IPS-20b (cell line): ENCODE measurements at regions not wholly inside any gene's neighbourhood (a gene's known extent, or its start where the extent isn't known, plus 50 kb on each side); places are given as distances from the start of the nearest gene placed in this dataset.

Experiments
- H3K27ac ChIP-seq: one replicate; pipeline ENCODE4 v1.5.1; 2013; ENCODE audit warnings: low read length
- H3K27me3 ChIP-seq: 2 replicates; pipeline ENCODE4 v1.6.1; 2013; ENCODE audit warnings: mild to moderate bottlenecking, low read length, inconsistent platforms; ENCODE audit not compliant: insufficient read depth
- H3K36me3 ChIP-seq: 2 replicates; pipeline ENCODE4 v1.6.1; 2013; ENCODE audit warnings: low read depth, mild to moderate bottlenecking, inconsistent platforms, low read length, moderate library complexity; ENCODE audit not compliant: insufficient read depth
- H3K4me1 ChIP-seq: 2 replicates; pipeline ENCODE4 v1.6.1; 2013; ENCODE audit warnings: mild to moderate bottlenecking, control low read depth, inconsistent platforms, low read length, moderate library complexity; ENCODE audit not compliant: insufficient read depth
- H3K4me3 ChIP-seq: 2 replicates; pipeline ENCODE4 v1.5.1; 2013; ENCODE audit warnings: mild to moderate bottlenecking, low read length, inconsistent platforms
- H3K9ac ChIP-seq: 2 replicates; pipeline ENCODE4 v1.6.1; 2013; ENCODE audit warnings: low read depth, mild to moderate bottlenecking, inconsistent platforms, low read length, moderate library complexity
- H3K9me3 ChIP-seq: 2 replicates; pipeline ENCODE4 v1.6.1; 2013; ENCODE audit warnings: mild to moderate bottlenecking, low read depth, low read length, inconsistent platforms; ENCODE audit not compliant: insufficient read depth

GRCh38 chr2:111685342-111685741, 198.7 kb downstream of the ANAPC1 start:
- no peaks in the 10 kb centered on the region for H3K36me3 ChIP-seq
- no peaks in the 10 kb centered on the region for H3K9me3 ChIP-seq
- no peaks in the 10 kb centered on the region for H3K4me1 ChIP-seq
- H3K27ac ChIP-seq = no peak overlapping the region
- no peaks in the 10 kb centered on the region for H3K27me3 ChIP-seq
- H3K4me3 ChIP-seq = no peak overlapping the region
- H3K9ac ChIP-seq = no peak overlapping the region

DNA sequence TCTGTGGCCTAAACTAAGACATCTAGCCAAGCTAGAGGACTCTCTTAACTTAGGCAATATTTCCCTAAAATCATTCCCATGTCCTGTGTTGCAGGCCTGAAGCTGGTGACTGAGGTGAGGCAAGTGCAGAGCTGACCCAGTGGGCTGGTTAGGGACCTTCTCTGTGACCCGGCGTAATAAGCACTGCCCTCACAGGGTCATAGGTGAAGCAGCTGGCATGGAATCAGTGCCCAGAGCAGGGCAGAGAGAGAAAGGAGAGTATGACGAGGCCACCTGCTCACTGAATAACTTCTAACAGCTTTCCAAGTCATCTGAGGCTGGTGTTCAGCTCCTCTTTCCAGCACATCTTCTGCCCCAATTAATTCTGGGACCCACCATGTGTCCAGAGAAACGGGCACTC, 197.0 kb downstream of the ANAPC1 start:
- H3K27me3 ChIP-seq = no peaks in the 10 kb centered on the region
- no peak overlapping the region for H3K4me3 ChIP-seq
- no peak overlapping the region for H3K27ac ChIP-seq
- no peaks in the 10 kb centered on the region for H3K9me3 ChIP-seq
- no peak overlapping the region for H3K9ac ChIP-seq
- no peaks in the 10 kb centered on the region for H3K36me3 ChIP-seq
- H3K4me1 ChIP-seq = no peaks in the 10 kb centered on the region

- no peak overlapping the region for H3K9ac ChIP-seq
- H3K36me3 ChIP-seq = no peaks in the 10 kb centered on the region
- H3K27ac ChIP-seq = no peak overlapping the region
- no peaks in the 10 kb centered on the region for H3K4me1 ChIP-seq
- no peak overlapping the region for H3K4me3 ChIP-seq
- H3K27me3 ChIP-seq = no peaks in the 10 kb centered on the region
- no peaks in the 10 kb centered on the region for H3K9me3 ChIP-seq
Measured at GRCh38 chr2:111687911-111688310, 196.1 kb downstream of the ANAPC1 start.

DNA sequence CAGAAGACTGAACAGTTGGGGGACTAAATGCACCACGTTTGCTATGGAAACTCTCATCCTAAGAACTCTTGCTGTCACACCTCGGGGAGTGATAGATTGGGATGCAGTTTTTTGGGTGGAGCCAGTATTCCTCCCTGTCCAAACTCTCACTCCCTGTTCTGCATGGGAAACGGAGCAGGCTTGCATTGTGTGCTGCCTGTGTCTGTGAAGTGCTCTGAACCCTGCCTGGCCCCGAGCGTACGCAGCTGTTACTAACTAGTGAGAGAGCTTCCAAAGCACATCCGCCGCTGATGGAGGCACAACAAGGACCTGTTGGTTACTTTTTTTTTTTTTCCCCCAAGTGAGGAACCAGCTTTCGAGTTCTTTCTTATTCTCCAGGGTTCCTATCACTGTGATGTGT, 195.5 kb downstream of the ANAPC1 start:
- no peaks in the 10 kb centered on the region for H3K9me3 ChIP-seq
- no peaks in the 10 kb centered on the region for H3K36me3 ChIP-seq
- no peak overlapping the region for H3K4me3 ChIP-seq
- no peak overlapping the region for H3K9ac ChIP-seq
- no peaks in the 10 kb centered on the region for H3K4me1 ChIP-seq
- no peaks in the 10 kb centered on the region for H3K27me3 ChIP-seq
- no peak overlapping the region for H3K27ac ChIP-seq

GRCh38 chr2:111689174-111689573, 194.8 kb downstream of the ANAPC1 start:
- H3K36me3 ChIP-seq = no peaks in the 10 kb centered on the region
- no peak overlapping the region for H3K27ac ChIP-seq

GRCh38 chr2:111689941-111690340, 194.1 kb downstream of the ANAPC1 start:
- Histone ChIP-seq H3K9ac (no peak overlapping the region), H3K4me3 (no peak overlapping the region), H3K9me3 (no peaks in the 10 kb centered on the region), H3K36me3 (no peaks in the 10 kb centered on the region), H3K27ac (no peak overlapping the region), H3K27me3 (no peaks in the 10 kb centered on the region), H3K4me1 (no peaks in the 10 kb centered on the region)

More at GRCh38 chr2:111689174-111689573, 194.8 kb downstream of the ANAPC1 start:
- no peaks in the 10 kb centered on the region for H3K9me3 ChIP-seq
- H3K4me3 ChIP-seq = no peak overlapping the region
- H3K9ac ChIP-seq = no peak overlapping the region
- H3K27me3 ChIP-seq = no peaks in the 10 kb centered on the region
- H3K4me1 ChIP-seq = no peaks in the 10 kb centered on the region

GRCh38 chr2:111691164-111691875, 192.7 kb downstream of the ANAPC1 start:
- Histone ChIP-seq H3K27ac (no peak overlapping the region), H3K27me3 (no peaks in the 10 kb centered on the region), H3K36me3 (no peaks in the 10 kb centered on the region), H3K4me1 (no peaks in the 10 kb centered on the region), H3K9me3 (peaks cover 5% of the 10 kb centered on the region), H3K9ac (no peak overlapping the region), H3K4me3 (no peak overlapping the region)

- Histone ChIP-seq H3K36me3 (no peaks in the 10 kb centered on the region), H3K4me1 (no peaks in the 10 kb centered on the region), H3K27me3 (no peaks in the 10 kb centered on the region), H3K27ac (no peak overlapping the region), H3K4me3 (no peak overlapping the region), H3K9ac (no peak overlapping the region), H3K9me3 (peaks cover 5% of the 10 kb centered on the region)
Measured at GRCh38 chr2:111692311-111692710, 191.7 kb downstream of the ANAPC1 start.

- H3K27ac ChIP-seq = no peak overlapping the region
- H3K27me3 ChIP-seq = no peaks in the 10 kb centered on the region
- H3K9me3 ChIP-seq = peaks cover 5% of the 10 kb centered on the region
- no peaks in the 10 kb centered on the region for H3K4me1 ChIP-seq
- no peak overlapping the region for H3K9ac ChIP-seq
- H3K36me3 ChIP-seq = no peaks in the 10 kb centered on the region
- H3K4me3 ChIP-seq = no peak overlapping the region
Measured at GRCh38 chr2:111694700-111695101, 189.3 kb downstream of the ANAPC1 start.

DNA sequence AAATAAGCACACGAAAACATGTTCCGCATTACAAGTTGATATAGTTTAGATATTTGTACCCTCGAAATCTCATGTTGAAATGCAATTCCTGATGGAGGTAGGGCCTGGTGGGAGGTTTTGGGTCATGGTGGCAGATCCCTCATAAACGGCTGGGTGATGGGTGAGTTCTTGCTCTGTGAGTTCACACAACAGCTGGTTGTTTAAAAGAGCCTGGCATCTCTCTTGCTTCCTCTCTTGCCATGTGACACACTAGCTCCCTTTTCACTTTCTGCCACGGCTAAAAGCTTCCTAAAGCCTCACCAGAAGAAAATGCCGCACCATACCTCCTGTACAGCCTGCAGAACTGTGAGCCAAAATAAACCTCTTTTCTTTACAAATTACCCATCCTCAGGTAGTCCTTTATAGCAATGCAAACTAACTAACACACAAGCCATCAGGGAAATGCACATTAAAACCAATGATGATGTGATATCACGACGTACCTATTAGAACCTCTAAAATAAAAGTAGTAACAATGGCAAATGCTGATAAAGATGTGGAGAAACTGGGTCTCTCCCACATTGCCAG, 188.5 kb downstream of the ANAPC1 start:
- no peaks in the 10 kb centered on the region for H3K36me3 ChIP-seq
- H3K27ac ChIP-seq = no peak overlapping the region
- H3K4me1 ChIP-seq = no peaks in the 10 kb centered on the region
- H3K9ac ChIP-seq = no peak overlapping the region
- H3K4me3 ChIP-seq = no peak overlapping the region
- H3K27me3 ChIP-seq = no peaks in the 10 kb centered on the region
- peaks cover 5% of the 10 kb centered on the region for H3K9me3 ChIP-seq

GRCh38 chr2:111696226-111696625, 187.8 kb downstream of the ANAPC1 start:
- Histone ChIP-seq H3K27me3 (no peaks in the 10 kb centered on the region), H3K36me3 (no peaks in the 10 kb centered on the region), H3K4me3 (no peak overlapping the region), H3K9ac (no peak overlapping the region), H3K4me1 (no peaks in the 10 kb centered on the region), H3K9me3 (peaks cover 5% of the 10 kb centered on the region), H3K27ac (no peak overlapping the region)

- H3K4me3 ChIP-seq = no peak overlapping the region
- no peak overlapping the region for H3K9ac ChIP-seq
- H3K27ac ChIP-seq = no peak overlapping the region
- peaks cover 5% of the 10 kb centered on the region for H3K9me3 ChIP-seq
- no peaks in the 10 kb centered on the region for H3K27me3 ChIP-seq
- H3K36me3 ChIP-seq = no peaks in the 10 kb centered on the region
- 0 out of 2 replicates have a peak, but pooled peaks cover 3% of the 10 kb centered on the region for H3K4me1 ChIP-seq
Measured at GRCh38 chr2:111697560-111697959, 186.4 kb downstream of the ANAPC1 start.
